GM03348 (cell line): ENCODE measurements at regions not wholly inside any gene's neighbourhood (a gene's known extent, or its start where the extent isn't known, plus 50 kb on each side); places are given as distances from the start of the nearest gene placed in this dataset.
A peak's percentile ranks its signal among the peaks of the same experiment; 100 is the strongest.
"Not testable (repeated sequence)": the region's sequence is repeated elsewhere in the genome, so short reads cannot be mapped to it uniquely, and the experiment has no call there.

Source experiments
- DNase-seq: peaks from one replicate; pipeline ENCODE4 v3.0.0; 2012; ENCODE audit warnings: low spot score

DNA sequence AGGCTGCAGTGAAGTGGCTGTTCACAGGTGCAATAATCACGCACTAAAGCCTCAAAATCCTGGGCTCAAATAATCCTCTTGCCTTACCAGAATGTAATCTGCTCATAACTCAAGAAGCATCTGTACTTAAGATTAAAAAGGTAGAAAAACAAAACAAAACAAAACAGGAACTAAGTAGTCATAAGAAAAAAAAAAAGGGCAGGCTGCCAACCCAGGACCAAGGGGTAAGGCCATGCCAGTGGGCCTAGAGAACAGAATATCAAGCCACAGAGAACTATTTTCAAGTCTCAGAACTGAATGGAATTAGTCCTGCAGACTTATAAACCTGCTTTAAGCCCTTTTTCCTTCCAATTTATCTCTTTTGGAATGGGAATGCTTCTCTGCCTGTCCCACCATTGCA lies 64.8 kb upstream of the TBC1D3K start:
- no peak for DNase-seq

DNA sequence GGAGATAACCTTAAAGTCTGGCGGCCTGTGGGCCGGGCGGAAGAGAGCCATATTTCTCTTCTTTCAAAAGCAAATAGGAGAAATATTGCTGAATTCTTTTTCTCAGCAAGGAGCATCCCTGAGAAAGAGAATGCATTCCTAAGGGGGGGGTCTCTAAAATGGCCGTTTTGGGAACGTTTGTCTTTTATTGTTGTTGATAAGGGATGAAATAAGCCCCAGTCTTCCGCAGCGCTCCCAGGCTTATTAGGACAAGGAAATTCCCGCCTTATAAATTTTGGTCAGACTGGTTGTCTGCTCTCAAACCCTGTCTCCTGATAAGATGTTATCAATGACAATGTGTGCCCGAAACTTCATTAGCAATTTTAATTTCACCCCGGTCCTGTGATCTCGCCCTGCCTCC lies 65.8 kb upstream of the TBC1D3K start:
- DNase-seq = not testable (repeated sequence)

DNA sequence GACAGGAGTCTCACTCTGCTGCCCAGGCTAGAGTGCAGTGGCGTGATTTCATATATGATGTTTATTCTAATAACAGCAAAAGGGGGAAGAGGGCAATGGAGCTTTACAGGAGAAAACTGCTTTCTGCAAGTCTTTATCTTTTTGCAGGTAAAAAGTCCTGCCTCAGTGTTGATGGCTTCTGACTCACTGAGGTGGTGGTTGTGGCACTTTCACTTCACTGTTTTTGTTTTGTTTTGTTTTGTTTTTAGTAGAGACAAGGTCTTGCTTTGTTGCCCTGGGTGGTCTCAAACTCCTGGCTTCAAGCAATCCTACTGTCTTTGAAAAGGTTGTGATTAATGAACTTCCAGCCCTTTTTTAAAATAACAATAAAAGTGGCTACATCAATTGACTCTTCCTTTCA lies 68.0 kb upstream of the TBC1D3K start:
- no peak for DNase-seq

DNA sequence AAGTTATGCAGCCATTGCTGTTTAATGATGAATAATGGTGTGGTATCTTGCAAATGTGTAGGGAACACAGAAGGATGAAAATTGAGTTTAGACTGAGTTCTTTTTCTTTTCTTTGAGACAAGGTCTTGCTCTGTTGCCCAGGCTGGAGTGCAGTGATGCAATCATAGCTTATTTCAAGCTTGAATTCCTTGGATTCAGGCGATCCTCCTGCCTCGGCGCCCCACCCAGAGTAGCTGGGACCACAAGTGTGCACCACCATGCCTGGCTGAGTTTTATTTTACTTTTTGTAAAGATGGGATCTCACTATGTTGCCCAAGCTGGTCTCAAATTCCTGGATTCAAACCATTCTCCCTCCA lies 74.6 kb upstream of the TBC1D3K start:
- DNase-seq = no peak

DNA sequence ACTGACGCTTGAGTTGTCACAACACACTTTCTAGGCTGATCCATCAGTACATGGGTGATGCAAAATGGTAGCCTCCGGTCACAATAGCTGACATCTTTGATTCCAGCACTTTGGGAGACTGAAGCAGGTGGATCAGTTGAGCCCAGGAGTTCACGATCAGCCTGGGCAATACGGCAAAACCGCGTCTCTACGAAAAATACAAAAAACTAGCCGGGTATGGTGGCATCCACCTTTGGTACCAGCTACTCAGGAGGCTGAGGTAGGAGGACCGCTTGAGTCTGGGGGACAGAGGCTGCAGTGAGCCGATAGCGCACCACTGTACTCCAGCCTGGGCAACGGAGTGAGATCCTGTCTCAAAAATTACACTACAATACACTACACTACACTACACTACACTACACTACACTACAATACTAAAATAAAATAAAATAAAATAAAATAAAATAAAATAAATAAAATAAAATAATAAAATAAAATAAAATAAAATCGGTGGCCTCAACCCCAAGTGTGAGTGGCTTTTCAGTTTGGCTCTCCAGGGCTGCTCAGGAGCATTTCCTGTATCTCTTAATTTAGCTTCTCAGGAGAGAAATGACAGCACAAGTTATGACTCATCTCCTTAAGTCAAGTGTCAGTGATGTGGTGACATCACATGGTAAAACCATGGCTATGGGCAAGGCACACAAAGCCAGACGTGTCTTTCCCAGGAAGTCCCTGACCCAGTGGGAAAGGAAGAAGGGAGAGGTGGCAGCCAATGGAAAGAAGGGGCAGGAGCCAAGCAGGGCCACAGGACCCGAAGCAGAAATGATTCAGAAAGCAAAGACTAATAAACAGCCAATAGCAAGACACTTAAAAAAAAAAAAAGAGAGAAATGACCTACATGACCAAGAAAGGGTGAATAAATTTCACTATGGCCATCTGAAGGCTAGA lies 75.3 kb upstream of the TBC1D3K start:
- peak; percentile 41 for DNase-seq

DNA sequence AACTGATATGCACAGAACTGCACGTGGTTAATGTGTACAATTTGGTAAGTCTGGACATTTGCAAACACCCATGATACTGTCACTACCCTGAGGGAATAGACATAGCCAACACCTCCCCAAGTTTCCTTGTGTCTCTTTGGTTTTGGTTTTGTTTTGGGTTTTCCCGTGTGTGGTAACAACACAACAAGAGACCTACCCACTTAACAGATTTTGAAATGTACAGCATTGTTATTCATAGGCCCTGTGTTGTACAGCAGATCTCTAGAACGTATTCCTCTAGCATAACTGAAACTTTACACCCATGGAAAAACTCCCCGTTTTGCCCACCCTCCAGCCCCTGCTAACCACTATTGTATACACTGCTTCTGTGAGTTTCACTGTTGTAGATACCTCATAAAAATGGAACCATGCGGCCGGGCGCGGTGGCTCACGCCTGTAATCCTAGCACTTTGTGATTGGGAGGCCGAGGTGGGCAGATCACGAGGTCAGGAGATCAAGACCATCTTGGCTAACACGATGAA lies 76.3 kb upstream of the TBC1D3K start:
- DNase-seq = no peak

DNA sequence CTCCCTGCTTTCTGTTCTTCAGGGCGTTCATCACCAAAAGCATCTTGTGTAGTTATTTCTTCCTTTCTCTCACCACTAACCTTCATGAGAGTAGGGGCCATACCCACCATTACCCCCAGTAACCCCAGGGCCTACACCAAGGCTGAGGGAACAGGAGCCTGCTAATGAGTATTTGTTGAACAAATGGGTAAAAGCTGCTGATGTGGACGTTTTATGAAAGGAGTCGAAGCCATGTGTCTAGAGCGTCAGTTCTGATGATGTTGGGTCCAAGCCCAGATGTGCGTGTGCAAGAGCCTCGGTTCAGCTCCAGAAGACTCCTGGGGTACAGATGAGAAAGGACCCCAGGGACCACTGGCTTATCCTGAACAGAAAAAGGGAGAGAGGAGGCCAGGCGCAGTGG lies 77.1 kb upstream of the TBC1D3K start:
- DNase-seq = no peak

DNA sequence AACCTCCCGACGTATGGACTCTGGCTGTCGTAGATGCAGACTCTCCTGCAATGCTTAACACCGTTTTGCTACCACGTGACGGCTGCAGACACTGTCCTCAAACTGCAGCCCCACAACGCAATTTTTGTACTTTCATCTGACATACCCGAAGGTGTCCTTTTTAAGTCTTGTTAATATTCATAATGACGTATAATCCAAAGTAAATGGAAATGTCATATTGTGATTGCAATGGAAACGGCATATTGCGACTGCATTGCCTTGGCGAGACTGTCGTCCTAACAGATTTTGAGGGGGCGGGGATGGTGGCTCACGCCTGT lies 79.3 kb upstream of the TBC1D3K start:
- no peak for DNase-seq

DNA sequence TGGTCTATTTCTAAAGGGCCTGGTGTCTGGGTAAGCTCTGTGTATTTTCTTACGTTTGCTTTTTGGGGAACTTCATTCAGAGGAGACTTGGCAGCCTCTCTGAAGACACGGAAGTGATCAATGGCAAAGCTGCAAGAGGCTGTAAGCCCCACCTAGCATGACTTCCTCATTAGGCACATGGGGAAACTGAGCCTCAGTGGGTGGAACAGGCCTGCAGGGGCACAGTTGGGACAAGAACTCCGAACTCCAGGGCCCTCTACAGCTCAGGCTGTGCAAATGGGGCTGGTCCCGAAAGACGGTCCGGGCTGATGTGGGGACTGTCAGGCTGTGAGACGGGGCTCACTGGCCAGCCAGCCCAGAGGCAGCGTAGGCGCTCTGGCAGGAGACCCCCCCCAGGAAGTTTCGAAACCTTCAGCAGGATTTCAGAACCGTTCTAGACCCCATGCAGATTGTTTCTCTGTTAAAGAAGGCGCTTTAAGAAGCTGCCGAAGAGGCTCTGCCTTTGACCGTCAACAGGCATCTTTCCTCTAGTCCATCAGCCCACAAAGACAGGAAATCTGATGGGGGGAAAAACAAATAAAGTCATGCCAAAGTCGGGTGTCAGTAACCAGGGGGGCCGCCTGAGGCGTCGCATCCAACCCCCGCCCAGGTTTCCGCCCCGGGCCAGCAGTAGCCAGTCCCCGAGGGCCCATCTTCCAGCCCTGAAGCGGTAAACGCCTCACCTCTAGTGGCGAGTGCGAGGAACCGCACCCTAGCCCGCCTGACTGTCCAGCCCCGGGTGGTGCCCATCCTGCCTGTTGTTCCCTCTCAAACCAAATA lies 79.8 kb upstream of the TBC1D3K start:
- DNase-seq = peak; percentile 89

DNA sequence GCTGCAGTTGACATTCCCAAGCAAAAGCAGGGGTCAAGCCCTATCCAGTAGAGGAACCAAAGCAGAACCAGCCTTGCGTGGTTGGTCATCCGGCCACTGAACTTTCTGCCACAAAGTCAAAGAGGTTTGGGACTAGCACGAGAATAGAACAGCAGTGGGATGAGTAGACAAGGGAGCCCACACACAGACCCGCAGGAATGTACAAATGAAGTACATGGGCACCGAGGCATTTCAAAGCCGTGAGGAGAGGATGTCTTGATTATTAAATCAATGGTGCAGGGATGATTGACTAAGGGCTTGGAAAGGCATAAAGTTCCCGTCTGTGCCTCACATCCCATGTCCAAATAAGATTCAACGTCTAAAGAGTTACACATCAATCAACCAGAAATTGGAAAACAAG lies 81.8 kb upstream of the TBC1D3K start:
- DNase-seq = no peak

DNA sequence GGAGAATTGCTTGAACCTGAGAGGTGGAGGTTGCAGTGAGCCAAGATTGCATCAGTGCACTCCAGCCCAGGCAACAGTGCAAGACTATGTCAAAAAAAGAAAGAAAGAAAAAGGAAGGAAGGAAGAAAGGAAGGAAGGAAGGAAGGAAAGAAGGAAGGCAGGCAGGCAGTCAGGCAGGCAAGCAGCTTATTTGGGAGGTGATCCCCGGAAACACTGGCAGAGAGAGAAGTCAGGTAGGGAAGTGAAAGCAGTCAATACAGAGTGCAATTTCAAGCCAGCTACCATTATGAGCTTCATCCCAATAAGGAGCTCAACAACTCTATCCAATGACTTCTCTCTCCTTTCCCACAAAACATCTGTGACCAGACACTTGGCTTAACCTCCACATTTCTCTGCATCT lies 83.0 kb upstream of the TBC1D3K start:
- no peak for DNase-seq

DNA sequence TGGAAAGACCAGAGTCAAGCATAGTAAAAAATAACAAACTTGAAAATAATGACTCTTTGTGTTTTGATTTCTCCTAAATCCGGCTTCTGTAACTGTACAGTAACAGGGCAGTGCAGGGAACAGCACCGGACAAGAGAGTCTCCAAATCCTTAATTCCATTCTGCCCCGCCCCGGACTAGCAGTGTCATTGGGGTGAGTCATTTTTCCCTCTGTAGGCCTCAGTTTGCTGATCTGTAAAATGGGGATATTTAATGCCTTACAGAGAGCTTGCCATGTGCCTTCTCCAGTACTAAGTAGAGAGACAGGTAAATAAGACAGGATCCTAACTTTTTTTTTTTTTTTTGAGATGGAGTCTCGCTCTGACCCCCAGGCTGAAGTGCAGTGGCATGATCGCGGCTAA lies 83.6 kb upstream of the TBC1D3K start:
- DNase-seq = no peak

DNA sequence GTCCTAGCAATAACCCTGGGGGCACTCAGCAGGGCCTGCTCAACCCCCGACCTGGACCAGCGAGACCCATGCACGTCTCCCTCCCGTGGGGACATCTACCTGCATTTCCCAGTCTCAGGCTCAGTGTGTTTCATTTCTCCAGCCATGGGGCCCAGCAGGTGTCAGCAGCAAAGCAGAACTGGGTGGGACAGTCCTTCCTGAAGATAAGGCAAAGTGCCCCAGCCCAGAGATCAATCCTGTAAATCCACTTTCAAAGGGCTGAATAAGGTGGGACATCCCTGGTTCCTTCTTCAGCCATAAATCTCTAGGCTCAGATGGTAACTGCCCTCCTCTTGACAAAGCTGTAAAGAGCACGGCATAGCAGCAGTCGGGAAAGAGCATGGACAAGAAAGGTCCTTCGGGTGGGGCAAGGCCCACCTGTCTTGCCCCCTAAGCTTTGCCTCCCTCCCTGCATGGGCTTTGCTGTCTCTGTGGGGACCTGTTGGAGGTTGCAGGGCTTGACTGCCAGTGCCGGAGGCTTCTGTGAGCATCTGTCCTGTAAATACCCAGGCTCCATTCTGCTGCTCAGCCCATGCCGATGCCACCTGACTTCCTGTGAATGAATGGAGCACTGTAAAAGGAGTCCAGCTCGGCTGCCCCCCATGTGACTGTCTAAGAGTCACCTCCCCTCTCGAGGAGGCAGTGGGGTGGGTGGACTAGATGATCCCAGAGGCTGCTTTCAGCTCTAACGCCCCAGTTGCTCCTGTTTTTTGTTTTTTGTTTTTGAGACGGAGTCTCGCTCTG lies 84.8 kb upstream of the TBC1D3K start:
- DNase-seq = no peak

DNA sequence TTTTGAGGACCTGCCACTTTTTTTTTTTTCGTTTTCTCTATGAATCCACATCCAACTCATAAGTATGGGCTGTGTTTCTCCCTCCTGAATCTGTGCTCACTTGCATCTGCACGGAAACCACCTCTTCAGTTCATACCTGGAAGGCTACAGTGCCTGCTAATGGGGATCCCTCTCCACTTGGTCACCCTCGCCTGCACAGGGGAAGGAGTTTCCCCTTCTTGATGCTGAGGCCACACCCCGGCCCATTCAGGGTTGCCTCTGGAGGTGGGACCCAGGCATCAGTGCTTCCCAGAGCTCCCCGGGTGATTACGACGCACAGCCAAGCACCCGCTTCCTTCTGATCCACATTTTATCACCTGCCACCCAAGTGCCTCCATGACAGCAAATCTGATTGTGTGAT lies 85.9 kb upstream of the TBC1D3K start:
- no peak for DNase-seq

DNA sequence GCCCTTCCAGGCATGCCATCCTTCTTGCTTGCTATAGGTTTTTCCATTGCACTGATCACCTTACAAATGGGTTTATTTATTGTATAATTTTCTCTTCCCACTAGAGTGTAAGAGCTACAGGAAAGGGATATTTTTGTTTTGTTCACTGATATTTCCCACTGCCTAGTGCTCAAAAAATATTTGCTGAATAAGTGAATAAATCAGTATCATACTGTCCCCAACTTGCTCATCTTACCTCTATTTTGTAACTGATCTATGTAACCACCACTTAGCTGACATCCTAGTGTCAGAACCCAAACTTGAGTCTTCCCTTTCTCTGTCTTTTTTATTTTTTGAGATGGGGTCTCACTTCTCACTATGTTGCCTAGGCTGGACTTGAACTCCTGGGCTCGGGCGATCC lies 87.6 kb upstream of the TBC1D3K start:
- no peak for DNase-seq

DNA sequence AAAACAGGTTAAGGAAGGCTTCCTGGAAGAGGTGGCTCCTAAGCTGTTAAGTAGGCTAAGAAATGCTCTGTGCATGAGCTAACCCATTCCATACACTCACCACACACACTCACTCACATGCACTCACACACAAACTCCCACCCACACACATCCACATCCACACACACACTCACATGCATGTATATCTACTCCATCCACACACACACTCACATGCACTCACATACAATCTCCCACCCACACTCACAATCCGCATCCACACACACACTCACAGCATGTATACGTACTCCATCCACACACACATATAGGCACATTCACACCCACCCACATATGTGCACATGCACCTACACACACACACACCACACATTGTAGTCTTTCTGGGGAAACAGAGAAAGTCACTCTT lies 89.3 kb upstream of the HNF1B start:
- no peak for DNase-seq

DNA sequence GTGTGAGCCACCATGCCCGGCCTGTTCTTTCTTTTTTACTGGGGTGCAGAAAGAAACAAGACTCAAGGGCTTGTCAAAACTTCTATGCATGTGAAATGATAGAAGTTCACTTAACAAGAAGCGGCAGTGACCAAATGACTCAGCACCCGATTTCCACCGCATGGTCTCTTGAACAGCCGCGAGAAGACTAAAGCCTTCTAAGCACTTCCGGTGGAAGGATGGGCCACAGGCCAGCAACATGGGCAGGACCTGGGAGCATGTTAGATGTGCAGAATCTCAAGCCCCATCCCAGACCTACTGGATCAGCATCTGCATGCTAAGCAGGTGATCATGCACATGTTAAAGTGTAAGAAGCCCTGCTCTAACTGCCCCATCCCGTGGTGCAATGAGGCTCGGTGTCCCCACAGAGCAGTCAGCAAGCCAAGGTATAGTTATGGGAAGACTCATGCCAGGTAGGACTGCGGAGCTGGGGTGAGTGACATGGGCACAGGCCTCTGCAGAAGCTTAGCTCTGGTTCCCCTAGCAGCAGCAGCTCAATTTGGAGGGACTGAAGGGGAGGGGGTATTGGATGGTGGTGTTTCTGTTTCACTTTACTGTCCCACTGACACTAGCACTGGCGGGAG lies 88.5 kb upstream of the HNF1B start:
- no peak for DNase-seq

DNA sequence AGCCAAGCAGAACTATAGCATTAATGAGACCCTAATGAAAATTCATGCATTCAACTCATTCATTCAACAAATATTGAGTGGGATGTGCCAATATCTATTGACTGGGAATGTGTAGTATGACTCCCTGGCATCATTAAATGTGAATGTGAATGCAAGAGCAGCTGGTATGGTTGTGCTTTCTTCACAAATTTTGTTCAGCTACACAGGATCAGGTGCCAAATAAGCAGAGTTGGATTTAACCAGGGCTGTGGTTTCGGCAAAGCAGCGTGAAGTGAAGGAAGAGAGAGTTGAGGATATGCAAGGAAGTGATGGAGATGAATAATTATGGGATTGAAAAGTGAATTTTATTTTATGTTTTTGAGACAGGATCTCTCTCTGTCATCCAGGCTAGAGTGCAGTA lies 87.1 kb upstream of the HNF1B start:
- DNase-seq = no peak

DNA sequence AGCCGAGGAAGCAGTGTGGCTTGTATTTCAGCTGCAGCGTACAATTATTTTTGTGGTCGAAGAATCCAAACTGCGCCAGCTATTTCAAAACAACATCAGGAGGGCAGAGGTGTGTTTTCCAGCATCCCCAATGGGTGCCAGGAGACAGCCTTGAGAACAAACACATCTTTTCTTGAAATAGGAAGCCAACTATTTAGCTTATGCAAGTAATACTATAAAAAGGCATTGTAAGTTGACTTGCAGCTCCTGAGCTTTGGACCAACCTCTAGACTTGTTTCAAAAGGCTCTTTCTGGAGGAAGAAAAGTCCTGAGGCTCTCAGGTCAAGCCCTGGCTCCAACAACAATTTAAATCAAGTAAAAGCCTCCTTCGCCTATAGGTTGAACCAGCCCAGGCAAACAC lies 86.6 kb upstream of the HNF1B start:
- no peak for DNase-seq

DNA sequence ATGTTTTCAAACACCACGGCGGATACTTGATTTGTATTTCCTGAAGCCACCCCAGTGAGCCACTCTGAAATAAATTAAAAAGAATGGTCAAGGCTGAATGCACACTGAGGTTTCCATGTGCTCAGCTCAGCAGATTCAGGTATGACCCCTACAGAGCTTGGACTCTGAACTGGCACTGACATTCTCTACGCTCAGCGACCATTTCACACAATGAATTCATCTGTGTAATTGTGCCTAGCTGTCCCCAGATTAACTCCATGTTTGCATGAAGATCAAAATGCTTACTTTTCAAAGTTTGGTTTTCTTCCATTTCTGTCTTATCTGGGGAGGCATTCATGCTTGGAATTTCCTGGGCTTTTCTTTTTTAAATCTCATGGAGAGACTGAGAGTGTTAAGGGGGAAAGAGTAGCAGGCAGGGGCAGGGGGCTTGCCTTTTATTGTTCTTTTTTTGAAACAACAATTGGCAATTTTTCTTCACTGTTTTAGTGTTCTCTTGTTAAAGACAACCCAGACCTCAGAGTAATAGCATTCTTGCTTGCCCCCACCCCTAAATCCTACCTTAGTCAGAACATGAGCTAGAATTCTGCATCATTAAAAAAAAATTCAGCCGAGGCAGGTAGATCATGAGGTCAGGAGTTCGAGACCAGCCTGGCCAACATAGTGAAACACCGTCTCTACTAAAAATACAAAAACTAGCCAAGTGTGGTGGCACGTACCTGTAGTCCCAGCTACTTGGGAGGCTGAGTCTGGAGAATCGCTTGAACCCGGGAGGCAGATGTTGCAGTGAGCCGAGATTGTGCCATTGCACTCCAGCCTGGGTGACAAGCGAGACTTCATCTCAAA lies 85.5 kb upstream of the HNF1B start:
- DNase-seq = no peak

DNA sequence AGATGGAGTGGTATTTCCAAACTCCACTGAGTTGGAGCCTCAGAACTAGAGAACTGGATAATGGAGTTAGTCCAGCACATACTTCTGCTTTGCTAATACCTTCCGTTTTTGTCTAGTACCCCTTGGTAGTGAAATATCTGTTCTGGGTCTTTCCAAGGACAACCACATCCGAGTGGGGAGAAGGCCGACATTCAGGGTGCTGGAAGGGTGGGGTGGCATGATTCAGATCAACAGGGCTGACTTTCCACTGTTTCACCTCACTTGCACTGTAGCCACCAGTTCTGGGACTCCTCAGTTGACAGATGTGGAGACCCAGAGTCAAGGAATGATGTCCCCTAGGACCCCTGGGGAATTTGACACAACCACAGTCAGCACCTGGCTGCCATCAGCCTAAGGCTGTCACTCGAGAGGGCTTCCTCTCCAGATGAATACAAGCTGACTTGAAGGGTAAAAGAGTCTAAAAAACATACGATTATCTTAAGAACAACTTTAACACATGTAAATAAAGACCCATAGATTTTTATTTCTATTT lies 84.8 kb upstream of the HNF1B start:
- DNase-seq = no peak
